ENCODE measurements at regions not wholly inside any gene's neighbourhood (a gene's known extent, or its start where the extent isn't known, plus 50 kb on each side); places are given as distances from the start of the nearest gene placed in this dataset.

- no peak for DNase-seq (ENCODE audit: low spot score)
- POLR2A ChIA-PET, result no interaction called here
- no peak for FAIRE-seq
- no peak for ATAC-seq
- Histone ChIP-seq H4K20me1 (ENCODE audit: insufficient read depth, low read length) (no peaks in the 10 kb centered on the region), H3K27ac (ENCODE audit: extremely low read length, insufficient read depth, low read length) (no peak overlapping the region), H3K9me3 (ENCODE audit: low read length) (peaks cover 73% of the 10 kb centered on the region), H3K9ac (ENCODE audit: insufficient read depth, low read depth, low read length) (no peak overlapping the region), H2AFZ (ENCODE audit: low read length) (no peak overlapping the region), H3K4me1 (ENCODE audit: insufficient read depth, low read length) (no peaks in the 10 kb centered on the region), H3K4me3 (replicated peaks in 1 of 3; ENCODE audit: insufficient read depth in 1 of 3, low read depth in 2 of 3, low read length in 3 of 3) (no peak overlapping the region), H3K36me3 (replicated peaks in 1 of 2; ENCODE audit: control insufficient read depth in 1 of 2, insufficient read depth in 2 of 2, low read length in 2 of 2) (no peaks in the 10 kb centered on the region), H3K4me2 (ENCODE audit: low read depth, low read length) (no peak overlapping the region), H3K79me2 (ENCODE audit: insufficient read depth, low read length) (no peaks in the 10 kb centered on the region), H3K27me3 (ENCODE audit: control insufficient read depth in 1 of 2, insufficient read depth in 2 of 2, low read length in 2 of 2) (no peaks in the 10 kb centered on the region)
- intact Hi-C loops (cut with micrococcal nuclease; ENCODE audit: unreplicated experiment), result no loop called here
- TF ChIP-seq ARID5B (CRISPR knock-in tag; IDR thresholded peaks at IDR 0.05) (no peak), JARID2 (CRISPR knock-in tag; IDR thresholded peaks at IDR 0.05; ENCODE audit: insufficient replicate concordance) (no peak), RCOR2 (CRISPR knock-in tag; IDR thresholded peaks at IDR 0.05) (no peak), SSRP1 (CRISPR knock-in tag; IDR thresholded peaks at IDR 0.05) (no peak), ZNF816 (CRISPR knock-in tag; IDR thresholded peaks at IDR 0.05; ENCODE audit: borderline replicate concordance) (no peak), SETDB1 (CRISPR knock-in tag; IDR thresholded peaks at IDR 0.05; ENCODE audit: borderline replicate concordance) (no peak), BHLHE40 (IDR thresholded peaks at IDR 0.05; ENCODE audit: low read length) (no peak), ZFP62 (CRISPR knock-in tag; IDR thresholded peaks at IDR 0.05) (no peak), LCORL (IDR thresholded peaks at IDR 0.05) (no peak), LCORL (CRISPR knock-in tag; IDR thresholded peaks at IDR 0.05) (no peak), ZNF367 (CRISPR knock-in tag; IDR thresholded peaks at IDR 0.05; ENCODE audit: borderline replicate concordance) (no peak), ZNF503 (CRISPR knock-in tag; IDR thresholded peaks at IDR 0.05) (no peak), ATF4 (CRISPR knock-in tag; IDR thresholded peaks at IDR 0.05) (no peak), LBX2 (CRISPR knock-in tag; IDR thresholded peaks at IDR 0.05; ENCODE audit: borderline replicate concordance) (no peak), ZNF598 (CRISPR knock-in tag; IDR thresholded peaks at IDR 0.05; ENCODE audit: borderline replicate concordance) (no peak), SRSF4 (IDR thresholded peaks at IDR 0.05; ENCODE audit: low read depth, low read length, poor library complexity, severe bottlenecking) (no peak), ZNF550 (CRISPR knock-in tag; IDR thresholded peaks at IDR 0.05; ENCODE audit: borderline replicate concordance) (no peak)
- CTCF ChIA-PET (ENCODE audit: low intra/inter-chr PET ratio, low total read pairs), result no interaction called here
- BruUV-seq (replicated peaks), result no TSS peak
- in situ Hi-C loops (cut with HindIII; ENCODE audit: extremely low pct_ligation_motif_present, low pct_unique_long_range_greater_than_20kb), result no loop called here
Measured at GRCh38 chr1:238450976-238451375, 560.3 kb upstream of the ZP4 start.
